HepG2 (cell line): ENCODE measurements at regions not wholly inside any gene's neighbourhood (a gene's known extent, or its start where the extent isn't known, plus 50 kb on each side); places are given as distances from the start of the nearest gene placed in this dataset.

Experiments used
- ATAC-seq: fragments of 200-7000 bp; cut with Tn5 transposase; 3 replicates; pipeline ENCODE4 v1.9.1; 2020; ENCODE audit warnings: mild to moderate bottlenecking, moderate library complexity
- BruUV-seq: library from RNA; stranded (reverse); fragments of 400-500 nt; replicated peaks from 2 replicates; lab custom pipeline; 2021; lab: Mats Ljungman, UMichigan
- CTCF ChIA-PET: fragments of 300-600 bp; formaldehyde crosslinking; extraction: SDS; loops from one replicate; lab custom pipeline; 2021; ENCODE audit warnings: low total read pairs, inconsistent platforms, low intra/inter-chr PET ratio; lab: Yijun Ruan, JAX
- POLR2A ChIA-PET: fragments of 350-600 bp; sonication (Branson Sonifier 250); formaldehyde crosslinking; loops from one replicate; lab custom pipeline; 2020; ENCODE audit warnings: antibody characterized with exemption, inconsistent platforms; lab: Yijun Ruan, JAX
- DNase-seq: peaks from one replicate; pipeline ENCODE4 v3.0.0-alpha.2; 2015; ENCODE audit warnings: low spot score
- FAIRE-seq: peaks from 3 replicates; lab custom pipeline; 2011; peaks lifted over from hg19 to GRCh38; lab: Jason Lieb, UNC
- H2AFZ ChIP-seq: one replicate; pipeline ENCODE4 v1.6.1; 2011; ENCODE audit warnings: low read length, inconsistent platforms
- H3K27ac ChIP-seq: fragments of 300-600 bp; 3 replicates; pipeline ENCODE4 v1.8.0; 2011; ENCODE audit warnings: mixed run types, mild to moderate bottlenecking, mixed read lengths, low read length, inconsistent platforms; ENCODE audit not compliant: insufficient read depth; ENCODE audit errors: extremely low read length
- H3K27me3 ChIP-seq, 2 experiments: fragments of 200-600 bp in 1 of 2; 2 replicates in 1 of 2; 3 replicates in 1 of 2; pipeline versions ENCODE4 v1.6.0 to v1.8.0; 2011; ENCODE audit warnings: low read length in 2 of 2, mild to moderate bottlenecking in 2 of 2, moderate library complexity in 2 of 2, inconsistent platforms in 1 of 2; ENCODE audit not compliant: insufficient read depth in 2 of 2, control insufficient read depth in 1 of 2
- H3K36me3 ChIP-seq, 2 experiments: fragments of 200-600 bp in 1 of 2; replicated peaks in 1 of 2; 2 replicates in 1 of 2; 3 replicates in 1 of 2; pipeline versions ENCODE4 v1.5.1 to v1.8.0; 2011; ENCODE audit warnings: low read length in 2 of 2, inconsistent platforms in 1 of 2; ENCODE audit not compliant: insufficient read depth in 2 of 2, control insufficient read depth in 1 of 2
- H3K4me1 ChIP-seq: 2 replicates; pipeline ENCODE4 v1.5.1; 2012; ENCODE audit warnings: low read length, inconsistent platforms; ENCODE audit not compliant: insufficient read depth
- H3K4me2 ChIP-seq: 2 replicates; pipeline ENCODE4 v1.6.0; 2011; ENCODE audit warnings: low read depth, low read length, inconsistent platforms
- H3K4me3 ChIP-seq, 3 experiments: fragments of 200-600 bp in 1 of 3; sonication (generic), shearing (Covaris generic) in 1 of 3; replicated peaks in 1 of 3; 2 replicates each; pipeline ENCODE4 v1.5.1; 2011 to 2016; ENCODE audit warnings: low read length in 3 of 3, inconsistent platforms in 2 of 3, low read depth in 2 of 3, mild to moderate bottlenecking in 2 of 3, control low read depth in 1 of 3, mixed read lengths in 1 of 3; ENCODE audit not compliant: insufficient read depth in 1 of 3
- H3K79me2 ChIP-seq: one replicate; pipeline ENCODE4 v1.6.1; 2011; ENCODE audit warnings: low read length, inconsistent platforms; ENCODE audit not compliant: insufficient read depth
- H3K9ac ChIP-seq: 2 replicates; pipeline ENCODE4 v1.6.0; 2011; ENCODE audit warnings: mild to moderate bottlenecking, low read depth, low read length, inconsistent platforms; ENCODE audit not compliant: insufficient read depth
- H3K9me3 ChIP-seq: 2 replicates; pipeline ENCODE4 v1.5.1; 2012; ENCODE audit warnings: mild to moderate bottlenecking, low read length
- H4K20me1 ChIP-seq: 2 replicates; pipeline ENCODE4 v1.6.0; 2011; ENCODE audit warnings: inconsistent platforms, mild to moderate bottlenecking, low read length, moderate library complexity; ENCODE audit not compliant: insufficient read depth
- BRF2 ChIP-seq: sonication (generic); formaldehyde crosslinking; IDR thresholded peaks from 2 replicates; pipeline ENCODE4 v1.8.1; 2022; ENCODE audit warnings: mild to moderate bottlenecking, missing genetic modification reagents
- MAF1 ChIP-seq: sonication (generic); formaldehyde crosslinking; IDR thresholded peaks from 2 replicates; pipeline ENCODE4 v1.5.0; 2020; ENCODE audit warnings: missing genetic modification reagents, borderline replicate concordance
- PBX3 ChIP-seq: sonication (generic); formaldehyde crosslinking; IDR thresholded peaks from 2 replicates; pipeline ENCODE4 v1.8.1; 2023; ENCODE audit warnings: missing genetic modification reagents, inconsistent platforms, borderline replicate concordance
- PPARG ChIP-seq: conservative IDR thresholded peaks from 2 replicates; pipeline ENCODE4 v1.6.1; 2016; ENCODE audit warnings: missing biosample characterization, missing genetic modification reagents
- THAP11 ChIP-seq: IDR thresholded peaks from 2 replicates; pipeline ENCODE4 v1.6.1; 2016; ENCODE audit warnings: missing biosample characterization, missing genetic modification reagents
- ZNF17 ChIP-seq: sonication (generic); formaldehyde crosslinking; IDR thresholded peaks from 2 replicates; pipeline ENCODE4 v1.5.0; 2020; ENCODE audit warnings: mild to moderate bottlenecking, missing genetic modification reagents
- ZNF329 ChIP-seq: sonication (generic); formaldehyde crosslinking; IDR thresholded peaks from 2 replicates; pipeline ENCODE4 v1.9.0; 2021; ENCODE audit warnings: low read depth, mild to moderate bottlenecking, missing genetic modification reagents
- ZNF879 ChIP-seq: sonication (generic); formaldehyde crosslinking; IDR thresholded peaks from 2 replicates; pipeline ENCODE4 v1.8.1; 2023; ENCODE audit warnings: missing genetic modification reagents
- WGBS: methylation state at CpG from one replicate; pipeline ENCODE4 v1.1.6; 2017; ENCODE audit warnings: low lambda C conversion rate; 5-methylcytosine and 5-hydroxymethylcytosine counted together
- in situ Hi-C: cut with HindIII; loops from 2 replicates; pipeline ENCODE4 v1.10.0; 2017; ENCODE audit warnings: low pct_unique_long_range_greater_than_20kb; ENCODE audit not compliant: extremely low pct_ligation_motif_present
- intact Hi-C: fragments of 100-400 bp; cut with micrococcal nuclease; formaldehyde crosslinking; loops from one replicate; pipeline ENCODE4 v1.10.0; 2022; ENCODE audit not compliant: unreplicated experiment
- TF ChIP-seq, protein P1 (sequence below): IDR thresholded peaks from 2 replicates; pipeline ENCODE4 v1.6.1; 2016; ENCODE audit warnings: low read depth, control low read depth
- TF ChIP-seq, protein P2 (sequence below): sonication (generic); formaldehyde crosslinking; IDR thresholded peaks from 2 replicates; pipeline ENCODE4 v1.4.0; 2020; ENCODE audit warnings: missing genetic modification reagents, mild to moderate bottlenecking, borderline replicate concordance

- 78% methylated on average over 24 of the region's 36 CpGs for WGBS
- no peak overlapping the region for H3K4me2 ChIP-seq
Observed at GRCh38 chr3:68007621-68008226, 353.3 kb upstream of the SUCLG2 start.

More at GRCh38 chr3:68007621-68008226, 353.3 kb upstream of the SUCLG2 start:
- H3K9me3 ChIP-seq: no peaks in the 10 kb centered on the region
- H4K20me1 ChIP-seq: no peaks in the 10 kb centered on the region
- no peaks in the 10 kb centered on the region for H3K79me2 ChIP-seq
- TF ChIP-seq, protein P1, sequence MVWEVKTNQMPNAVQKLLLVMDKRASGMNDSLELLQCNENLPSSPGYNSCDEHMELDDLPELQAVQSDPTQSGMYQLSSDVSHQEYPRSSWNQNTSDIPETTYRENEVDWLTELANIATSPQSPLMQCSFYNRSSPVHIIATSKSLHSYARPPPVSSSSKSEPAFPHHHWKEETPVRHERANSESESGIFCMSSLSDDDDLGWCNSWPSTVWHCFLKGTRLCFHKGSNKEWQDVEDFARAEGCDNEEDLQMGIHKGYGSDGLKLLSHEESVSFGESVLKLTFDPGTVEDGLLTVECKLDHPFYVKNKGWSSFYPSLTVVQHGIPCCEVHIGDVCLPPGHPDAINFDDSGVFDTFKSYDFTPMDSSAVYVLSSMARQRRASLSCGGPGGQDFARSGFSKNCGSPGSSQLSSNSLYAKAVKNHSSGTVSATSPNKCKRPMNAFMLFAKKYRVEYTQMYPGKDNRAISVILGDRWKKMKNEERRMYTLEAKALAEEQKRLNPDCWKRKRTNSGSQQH (CRISPR knock-in tag): no peak
- TF ChIP-seq MAF1 (CRISPR knock-in tag) (no peak), THAP11 (CRISPR knock-in tag) (no peak), ZNF17 (CRISPR knock-in tag) (no peak), PBX3 (CRISPR knock-in tag) (no peak), ZNF879 (CRISPR knock-in tag) (no peak), ZNF329 (CRISPR knock-in tag) (no peak), BRF2 (no peak), PPARG (CRISPR knock-in tag) (no peak)
- TF ChIP-seq, protein P2, sequence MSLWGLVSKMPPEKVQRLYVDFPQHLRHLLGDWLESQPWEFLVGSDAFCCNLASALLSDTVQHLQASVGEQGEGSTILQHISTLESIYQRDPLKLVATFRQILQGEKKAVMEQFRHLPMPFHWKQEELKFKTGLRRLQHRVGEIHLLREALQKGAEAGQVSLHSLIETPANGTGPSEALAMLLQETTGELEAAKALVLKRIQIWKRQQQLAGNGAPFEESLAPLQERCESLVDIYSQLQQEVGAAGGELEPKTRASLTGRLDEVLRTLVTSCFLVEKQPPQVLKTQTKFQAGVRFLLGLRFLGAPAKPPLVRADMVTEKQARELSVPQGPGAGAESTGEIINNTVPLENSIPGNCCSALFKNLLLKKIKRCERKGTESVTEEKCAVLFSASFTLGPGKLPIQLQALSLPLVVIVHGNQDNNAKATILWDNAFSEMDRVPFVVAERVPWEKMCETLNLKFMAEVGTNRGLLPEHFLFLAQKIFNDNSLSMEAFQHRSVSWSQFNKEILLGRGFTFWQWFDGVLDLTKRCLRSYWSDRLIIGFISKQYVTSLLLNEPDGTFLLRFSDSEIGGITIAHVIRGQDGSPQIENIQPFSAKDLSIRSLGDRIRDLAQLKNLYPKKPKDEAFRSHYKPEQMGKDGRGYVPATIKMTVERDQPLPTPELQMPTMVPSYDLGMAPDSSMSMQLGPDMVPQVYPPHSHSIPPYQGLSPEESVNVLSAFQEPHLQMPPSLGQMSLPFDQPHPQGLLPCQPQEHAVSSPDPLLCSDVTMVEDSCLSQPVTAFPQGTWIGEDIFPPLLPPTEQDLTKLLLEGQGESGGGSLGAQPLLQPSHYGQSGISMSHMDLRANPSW (CRISPR knock-in tag): no peak
- TF ChIP-seq, all 625 proteins: peak for 0
- H3K27me3 ChIP-seq: no peaks in the 10 kb centered on the region; a peak in 1 of 5 replicates
- in situ Hi-C loops (no loop called here), intact Hi-C loops (no loop called here)
- H3K4me3 ChIP-seq: no peak overlapping the region
- no peak overlapping the region for H3K9ac ChIP-seq
- DNase-seq (no peak), FAIRE-seq (no peak), ATAC-seq (no peak)
- CTCF ChIA-PET: no interaction called here
- no peaks in the 10 kb centered on the region for H3K4me1 ChIP-seq
- POLR2A ChIA-PET: no interaction called here
- H3K36me3 ChIP-seq: no peaks in the 10 kb centered on the region
- no peak overlapping the region for H3K27ac ChIP-seq
- no TSS peak for BruUV-seq
- H2AFZ ChIP-seq: no peak overlapping the region
